MV-4-11 (cell line): ENCODE measurements at regions not wholly inside any gene's neighbourhood (a gene's known extent, or its start where the extent isn't known, plus 50 kb on each side); places are given as distances from the start of the nearest gene placed in this dataset.
"Not testable (repeated sequence)": the region's sequence is repeated elsewhere in the genome, so short reads cannot be mapped to it uniquely, and the experiment has no call there.

Experiments
- DNase-seq: peaks from one replicate; lab custom pipeline; 2025; lab: John Stamatoyannopoulos, UW

- no peak for DNase-seq
Measured at GRCh38 chr16:55015181-55015913, 84.7 kb downstream of the IRX5 start.

DNA sequence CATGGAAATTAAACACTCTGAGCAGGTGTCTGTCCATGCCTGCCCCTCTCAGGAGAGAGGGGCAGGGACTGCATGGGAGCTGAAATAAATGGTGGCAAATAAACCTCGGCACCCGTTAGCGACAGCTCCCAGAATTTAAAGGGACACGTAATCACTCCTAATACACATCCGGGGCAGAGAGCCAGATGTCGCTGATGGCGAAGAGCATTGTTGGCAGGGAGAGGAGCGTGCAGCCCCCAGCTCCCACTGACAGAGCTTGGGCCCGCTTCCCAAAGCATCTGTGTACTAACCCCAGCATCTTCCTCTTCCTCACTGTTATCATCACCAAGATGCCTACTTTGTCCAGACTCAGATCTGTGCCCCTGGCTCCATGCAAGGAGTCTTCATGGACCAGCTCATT is 85.8 kb downstream of the IRX5 start:
- DNase-seq = no peak

- no peak for DNase-seq
Measured at GRCh38 chr16:55017321-55017720, 86.7 kb downstream of the IRX5 start.

DNA sequence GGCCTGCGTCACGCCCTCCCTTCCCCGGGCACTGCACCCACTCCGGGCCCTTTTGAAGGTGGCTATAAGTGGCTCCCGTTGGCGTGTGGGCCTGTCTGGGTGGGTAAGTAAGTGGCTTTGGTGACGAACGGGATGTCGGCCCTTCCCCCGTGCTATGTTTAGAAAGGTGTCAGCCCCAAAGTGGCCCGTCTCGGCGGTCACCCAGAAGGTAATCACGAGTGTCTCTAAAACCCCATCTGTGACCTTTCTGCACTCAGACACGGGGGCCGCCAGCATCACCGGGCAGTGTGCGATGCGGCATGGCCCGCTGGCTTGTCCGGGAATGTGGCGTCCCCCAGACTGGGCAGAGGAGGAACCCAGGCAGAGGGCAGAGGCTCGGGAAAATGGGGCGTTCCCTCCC is 88.2 kb downstream of the IRX5 start:
- DNase-seq = no peak

DNA sequence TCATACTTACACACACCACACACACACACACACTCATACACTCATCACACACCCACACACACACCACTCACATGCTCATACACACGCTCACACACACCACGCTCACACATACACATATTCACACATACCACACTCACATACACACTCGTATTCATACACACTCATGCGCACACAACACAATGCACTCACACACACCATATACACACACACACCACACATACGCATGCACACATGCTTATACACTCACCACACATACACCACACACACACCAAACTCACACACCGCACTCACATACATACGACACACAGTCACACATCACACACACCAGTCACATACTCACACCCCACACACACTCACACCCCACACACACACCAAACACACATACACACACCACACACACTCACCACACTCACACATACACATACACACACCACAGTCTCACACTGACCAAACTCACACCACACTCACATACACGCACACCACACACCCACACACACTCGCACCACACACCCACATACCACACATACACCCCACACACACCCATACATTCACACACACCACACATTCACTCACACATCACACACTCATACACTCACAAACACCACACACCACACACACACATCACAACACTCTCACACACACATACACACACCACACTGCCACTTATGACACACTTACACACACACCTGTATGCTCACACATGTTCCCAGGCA is 88.9 kb downstream of the IRX5 start:
- no peak for DNase-seq

GRCh38 chr16:55021595-55022475 is 91.2 kb downstream of the IRX5 start:
- DNase-seq = peak; percentile 70

- not testable (repeated sequence) for DNase-seq
Measured at GRCh38 chr16:55027260-55027659, 96.6 kb downstream of the IRX5 start.

GRCh38 chr16:55029509-55029908 is 98.8 kb downstream of the IRX5 start:
- no peak for DNase-seq

DNA sequence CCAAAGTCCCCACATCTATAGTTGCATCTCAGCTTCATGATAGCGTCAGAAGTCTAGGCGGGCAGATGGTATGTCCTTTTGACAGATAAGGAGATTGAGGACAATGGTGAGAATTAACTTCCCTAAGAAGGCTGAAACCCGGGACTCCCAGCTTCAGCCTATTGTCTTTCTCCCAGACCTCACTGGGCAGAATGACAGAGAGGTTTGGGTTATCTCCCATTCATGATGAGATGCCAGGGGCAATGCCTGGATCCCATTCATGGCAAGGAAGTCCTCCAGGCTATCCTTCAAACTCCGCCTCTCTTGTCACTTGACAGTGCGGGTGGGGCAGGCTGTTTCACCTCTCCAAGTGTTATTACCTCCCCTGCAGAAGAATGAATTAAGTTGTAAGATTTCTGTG is 100.3 kb downstream of the IRX5 start:
- no peak for DNase-seq

GRCh38 chr16:55031481-55031880 is 100.8 kb downstream of the IRX5 start:
- no peak for DNase-seq

DNA sequence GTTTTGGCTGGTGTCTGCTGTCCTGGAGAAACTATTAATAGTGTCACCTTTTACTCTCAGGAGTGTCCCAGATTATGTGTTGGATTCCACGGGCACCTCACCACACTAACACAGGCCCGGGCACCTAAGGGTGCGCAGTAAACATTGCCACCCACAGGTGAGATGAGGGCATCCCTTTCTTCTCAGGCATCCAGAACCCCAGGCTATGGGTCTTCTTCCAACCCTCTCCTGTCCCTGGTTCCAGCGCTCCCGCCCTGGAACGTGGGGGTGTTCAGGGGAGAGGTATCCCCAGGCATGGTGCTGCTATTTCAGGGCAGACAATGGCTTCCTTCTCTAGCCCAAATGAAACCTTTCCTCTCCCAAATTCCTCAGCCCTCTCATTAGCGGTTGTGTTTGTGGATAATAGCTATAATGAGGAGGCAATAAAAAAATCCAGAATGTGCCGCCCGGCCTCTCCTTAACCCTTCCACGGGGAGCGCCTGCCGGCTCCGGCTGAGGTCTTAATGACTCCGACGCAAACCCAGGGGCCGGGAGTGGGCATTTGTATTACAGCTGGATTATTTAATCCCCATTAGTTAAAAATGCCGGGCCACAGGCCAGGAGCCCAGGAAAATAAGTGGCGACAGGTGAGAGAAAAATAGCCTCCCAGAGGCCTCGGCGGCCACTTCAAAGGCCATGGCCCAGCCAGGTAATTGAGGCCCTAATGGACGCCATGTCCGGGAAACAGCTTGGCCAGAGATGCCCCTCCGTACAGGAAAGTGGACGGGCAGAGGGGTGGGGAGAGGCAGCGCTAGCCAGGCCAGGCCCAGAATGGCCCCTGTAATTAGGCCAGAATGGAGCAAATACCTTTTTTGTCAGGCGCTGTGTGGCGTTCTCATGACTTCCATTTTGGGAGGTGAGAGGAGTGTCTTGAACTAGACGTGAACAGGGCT is 102.8 kb downstream of the IRX5 start:
- no peak for DNase-seq

DNA sequence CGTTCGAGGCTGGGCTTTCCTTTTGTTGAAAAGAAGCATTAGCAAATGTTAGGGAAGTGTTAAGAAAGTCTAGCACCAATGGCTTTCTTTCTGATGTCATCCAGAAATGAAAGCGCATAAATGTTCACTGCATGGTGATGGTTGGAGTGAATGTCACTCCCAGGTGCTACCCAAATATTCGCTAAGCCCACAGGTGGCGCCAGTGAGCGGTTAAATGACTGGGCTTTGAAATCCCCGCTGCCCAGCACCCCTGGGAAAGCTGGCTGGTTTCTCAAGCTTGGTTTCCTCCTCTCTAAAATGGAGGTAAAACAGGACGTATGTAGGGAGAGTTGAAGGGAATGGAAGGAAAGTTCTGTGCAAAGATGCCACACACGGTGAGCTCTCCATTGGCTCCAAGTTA is 104.4 kb downstream of the IRX5 start:
- peak; percentile 35 for DNase-seq

- no peak for DNase-seq
Measured at GRCh38 chr16:55035956-55036355, 105.3 kb downstream of the IRX5 start.

- DNase-seq = no peak
Measured at GRCh38 chr16:55036371-55036821, 105.7 kb downstream of the IRX5 start.

GRCh38 chr16:55037046-55037445 is 106.4 kb downstream of the IRX5 start:
- DNase-seq = no peak

DNA sequence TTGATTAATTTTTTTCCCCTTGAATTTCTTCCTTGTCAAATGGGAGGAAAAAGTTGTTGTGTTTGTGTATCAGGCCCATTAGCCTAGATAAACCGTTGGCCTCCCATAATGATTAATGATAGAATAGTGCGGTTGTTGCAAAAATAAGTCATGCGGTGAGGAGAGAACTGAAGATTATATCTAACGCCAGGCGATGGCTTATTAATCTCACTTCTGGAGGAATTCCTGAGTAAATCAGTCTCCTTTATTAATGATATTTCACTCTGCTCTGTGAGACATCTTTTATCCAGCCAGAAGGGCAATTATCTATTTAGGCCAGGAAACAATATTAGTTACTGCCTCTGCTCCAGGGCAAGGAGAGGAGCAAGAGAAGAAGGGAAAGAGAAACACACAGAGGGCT is 107.3 kb downstream of the IRX5 start:
- no peak for DNase-seq

DNA sequence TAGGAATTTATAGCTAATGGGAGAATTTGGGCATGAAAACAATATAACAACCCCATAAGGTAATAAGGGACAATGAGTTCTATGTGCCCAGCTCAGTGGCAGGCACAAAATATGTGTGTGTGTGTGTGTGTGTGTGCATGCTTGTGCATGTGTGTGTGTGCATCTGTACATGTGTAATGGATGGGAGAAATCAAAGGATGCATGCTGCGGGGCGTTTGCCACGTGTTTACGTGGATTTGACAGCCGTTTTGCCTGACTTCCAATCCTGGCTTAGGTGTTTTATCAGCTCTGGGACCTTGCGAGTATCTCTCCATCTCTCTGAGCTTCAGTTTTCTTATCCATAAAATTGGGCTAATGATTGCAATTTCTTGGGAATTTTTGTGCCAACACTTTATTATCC is 108.4 kb downstream of the IRX5 start:
- no peak for DNase-seq

GRCh38 chr16:55039511-55039910 is 108.8 kb downstream of the IRX5 start:
- DNase-seq = no peak

- DNase-seq = no peak
Measured at GRCh38 chr16:55039931-55040330, 109.3 kb downstream of the IRX5 start.

- DNase-seq = no peak
Measured at GRCh38 chr16:55040366-55041086, 109.9 kb downstream of the IRX5 start.
